Renal cortex interstitium (tissue), 11 donors: ENCODE measurements at regions not wholly inside any gene's neighbourhood (a gene's known extent, or its start where the extent isn't known, plus 50 kb on each side); places are given as distances from the start of the nearest gene placed in this dataset.
A peak's percentile ranks its signal among the peaks of the same experiment; 100 is the strongest.

ENCODE experiments used
- DNase-seq, 11 donors: peaks; one replicate each; pipeline ENCODE4 v3.0.0-alpha.2; 2013; ENCODE audit warnings: low read depth in 9 of 11, low spot score in 4 of 11; ENCODE audit errors: extremely low read depth in 1 of 11

GRCh38 chr15:38150794-38151193, 101.8 kb upstream of the SPRED1 start:
- DNase-seq = no peak

GRCh38 chr15:38153781-38154180, 98.9 kb upstream of the SPRED1 start:
- DNase-seq = no peak

GRCh38 chr15:38154255-38154654, 98.4 kb upstream of the SPRED1 start:
- no peak for DNase-seq

GRCh38 chr15:38154837-38155236, 97.8 kb upstream of the SPRED1 start:
- DNase-seq = no peak

- DNase-seq = no peak
Measured at GRCh38 chr15:38163658-38164057, 89.0 kb upstream of the SPRED1 start.

GRCh38 chr15:38164061-38164460, 88.6 kb upstream of the SPRED1 start:
- no peak for DNase-seq

GRCh38 chr15:38164507-38164906, 88.1 kb upstream of the SPRED1 start:
- no peak for DNase-seq

- DNase-seq = no peak
Measured at GRCh38 chr15:38168467-38169070, 84.1 kb upstream of the SPRED1 start.

GRCh38 chr15:38171973-38172372, 80.7 kb upstream of the SPRED1 start:
- DNase-seq = no peak

- no peak for DNase-seq
Measured at GRCh38 chr15:38174691-38175090, 77.9 kb upstream of the SPRED1 start.

- DNase-seq = peak in 2 of 11 donors; percentile 9 to 18
Measured at GRCh38 chr15:38176155-38176554, 76.5 kb upstream of the SPRED1 start.

GRCh38 chr15:38176691-38177090, 75.9 kb upstream of the SPRED1 start:
- DNase-seq = no peak

GRCh38 chr15:38182900-38183299, 69.7 kb upstream of the SPRED1 start:
- DNase-seq = no peak

GRCh38 chr15:38186507-38186906, 66.1 kb upstream of the SPRED1 start:
- DNase-seq = no peak

- no peak for DNase-seq
Measured at GRCh38 chr15:38187630-38188313, 64.9 kb upstream of the SPRED1 start.

- DNase-seq = no peak
Measured at GRCh38 chr15:38189671-38190295, 62.9 kb upstream of the SPRED1 start.

GRCh38 chr15:38190501-38190900, 62.1 kb upstream of the SPRED1 start:
- DNase-seq = no peak

- DNase-seq = no peak
Measured at GRCh38 chr15:38192496-38192895, 60.1 kb upstream of the SPRED1 start.

- DNase-seq = no peak
Measured at GRCh38 chr15:38193496-38193895, 59.1 kb upstream of the SPRED1 start.

- DNase-seq = no peak
Measured at GRCh38 chr15:38195191-38195901, 57.3 kb upstream of the SPRED1 start.
